GM23338 (cell line): ENCODE measurements at regions not wholly inside any gene's neighbourhood (a gene's known extent, or its start where the extent isn't known, plus 50 kb on each side); places are given as distances from the start of the nearest gene placed in this dataset.

ENCODE experiments used
- ATAC-seq: fragments of 200-7000 bp; cut with Tn5 transposase; 3 replicates; pipeline ENCODE4 v1.9.1; 2020
- DNase-seq: peaks from one replicate; pipeline ENCODE4 v3.0.0-alpha.2; 2015; ENCODE audit warnings: low spot score
- H2AFZ ChIP-seq: fragments of 200-600 bp; sonication (generic); 2 replicates; pipeline ENCODE4 v1.8.0; 2016; ENCODE audit warnings: antibody characterized with exemption, mild to moderate bottlenecking, moderate library complexity
- H3F3A ChIP-seq: fragments of 200-600 bp; sonication (generic); replicated peaks from 2 replicates; pipeline ENCODE4 v1.8.0; 2017; ENCODE audit warnings: antibody characterized with exemption, mixed run types, low read depth
- H3K27ac ChIP-seq: fragments of 200-600 bp; sonication (generic); 2 replicates; pipeline ENCODE4 v1.6.1; 2016; ENCODE audit warnings: low read depth
- H3K27me3 ChIP-seq: fragments of 200-600 bp; sonication (generic); 2 replicates; pipeline ENCODE4 v1.8.0; 2016; ENCODE audit warnings: mild to moderate bottlenecking, mixed run types, moderate library complexity; ENCODE audit not compliant: insufficient read depth
- H3K36me3 ChIP-seq: fragments of 200-600 bp; sonication (generic); 2 replicates; pipeline ENCODE4 v1.8.0; 2016; ENCODE audit warnings: mild to moderate bottlenecking; ENCODE audit not compliant: insufficient read depth
- H3K4me1 ChIP-seq: fragments of 200-600 bp; sonication (generic); 2 replicates; pipeline ENCODE4 v1.8.0; 2016; ENCODE audit warnings: mild to moderate bottlenecking, moderate library complexity; ENCODE audit not compliant: insufficient read depth
- H3K4me2 ChIP-seq: fragments of 200-600 bp; sonication (generic); 2 replicates; pipeline ENCODE4 v1.7.1; 2017; ENCODE audit warnings: mixed run types
- H3K4me3 ChIP-seq: fragments of 200-600 bp; sonication (generic); 2 replicates; pipeline ENCODE4 v1.6.1; 2016; ENCODE audit warnings: mixed run types
- H3K79me2 ChIP-seq: fragments of 200-600 bp; sonication (generic); replicated peaks from 2 replicates; pipeline ENCODE4 v1.8.0; 2017; ENCODE audit warnings: mild to moderate bottlenecking; ENCODE audit not compliant: insufficient read depth
- H3K9me2 ChIP-seq: fragments of 200-600 bp; sonication (generic); 2 replicates; pipeline ENCODE4 v1.8.0; 2017; ENCODE audit not compliant: insufficient read depth
- H4K20me1 ChIP-seq: fragments of 200-600 bp; sonication (generic); replicated peaks from 2 replicates; pipeline ENCODE4 v1.8.0; 2017; ENCODE audit warnings: mild to moderate bottlenecking; ENCODE audit not compliant: insufficient read depth
- H3K27ac Mint-ChIP-seq: 2 replicates; pipeline ENCODE4 v1.8.0; 2020; ENCODE audit warnings: inconsistent platforms, mild to moderate bottlenecking, moderate library complexity, mixed read lengths
- H3K27me3 Mint-ChIP-seq: 3 replicates; pipeline ENCODE4 v1.8.0; 2022; ENCODE audit warnings: low read depth, mild to moderate bottlenecking, moderate library complexity, mixed read lengths, inconsistent platforms; ENCODE audit not compliant: insufficient read depth, poor library complexity
- H3K36me3 Mint-ChIP-seq: 3 replicates; pipeline ENCODE4 v1.8.0; 2021; ENCODE audit warnings: low read depth, mild to moderate bottlenecking, inconsistent platforms, moderate library complexity, mixed read lengths
- H3K4me1 Mint-ChIP-seq: 3 replicates; pipeline ENCODE4 v1.8.0; 2020; ENCODE audit warnings: mild to moderate bottlenecking, inconsistent platforms, mixed read lengths
- H3K4me3 Mint-ChIP-seq: 3 replicates; pipeline ENCODE4 v1.8.0; 2021; ENCODE audit warnings: moderate library complexity, mild to moderate bottlenecking, inconsistent platforms, mixed read lengths
- H3K9me3 Mint-ChIP-seq: 3 replicates; pipeline ENCODE4 v1.8.0; 2020; ENCODE audit warnings: moderate library complexity, mild to moderate bottlenecking, inconsistent platforms, mixed read lengths
- CREB1 ChIP-seq: fragments of 250-450 bp; sonication (Bioruptor Pico); IDR thresholded peaks from 2 replicates; pipeline ENCODE4 v1.5.0; 2020; ENCODE audit warnings: low read depth, mild to moderate bottlenecking, moderate library complexity
- CTCF ChIP-seq, 2 experiments: fragments of 200-600 bp in 1 of 2; sonication (generic) in 1 of 2; conservative IDR thresholded peaks; 2 replicates each; pipeline versions ENCODE4 v1.5.1 to v1.6.1; 2016 to 2017; ENCODE audit warnings: antibody characterized with exemption in 2 of 2, low read depth in 2 of 2, mild to moderate bottlenecking in 2 of 2, moderate library complexity in 1 of 2
- EZH2 ChIP-seq: fragments of 200-600 bp; sonication (generic); IDR thresholded peaks from one replicate; pipeline ENCODE4 v1.8.0; 2017; ENCODE audit warnings: antibody characterized with exemption, mild to moderate bottlenecking, low read depth; ENCODE audit not compliant: unreplicated experiment
- EZH2phosphoT487 ChIP-seq: fragments of 200-600 bp; sonication (generic); IDR thresholded peaks from one replicate; pipeline ENCODE4 v1.8.1; 2018; ENCODE audit warnings: antibody characterized with exemption; ENCODE audit not compliant: unreplicated experiment
- JUNB ChIP-seq: IDR thresholded peaks from one replicate; pipeline ENCODE4 v1.6.1; 2016; ENCODE audit warnings: antibody characterized with exemption; ENCODE audit not compliant: unreplicated experiment
- NANOG ChIP-seq: IDR thresholded peaks from 2 replicates; pipeline ENCODE4 v1.6.1; 2016; ENCODE audit warnings: antibody characterized with exemption, borderline replicate concordance
- POLR2AphosphoS5 ChIP-seq: IDR thresholded peaks from 2 replicates; pipeline ENCODE4 v1.6.1; 2016; ENCODE audit warnings: antibody characterized with exemption, low read depth
- STAT1 ChIP-seq: IDR thresholded peaks from one replicate; pipeline ENCODE4 v1.6.1; 2016; ENCODE audit warnings: antibody characterized with exemption; ENCODE audit not compliant: unreplicated experiment
- ZNF114 ChIP-seq: fragments of 250-450 bp; sonication (Bioruptor Pico); IDR thresholded peaks from 2 replicates; pipeline ENCODE4 v1.5.0; 2020; ENCODE audit warnings: mild to moderate bottlenecking, moderate library complexity
- ZNF331 ChIP-seq: fragments of 250-450 bp; sonication (Bioruptor Pico); IDR thresholded peaks from 2 replicates; pipeline ENCODE4 v1.5.0; 2020; ENCODE audit warnings: low read depth, mild to moderate bottlenecking, moderate library complexity
- ZNF462 ChIP-seq: fragments of 250-450 bp; sonication (Bioruptor Pico); IDR thresholded peaks from 2 replicates; pipeline ENCODE4 v1.5.0; 2020; ENCODE audit warnings: mild to moderate bottlenecking, moderate library complexity
- TF ChIP-seq, protein P1 (sequence below): IDR thresholded peaks from one replicate; pipeline ENCODE4 v1.6.1; 2018; ENCODE audit warnings: antibody characterized with exemption; ENCODE audit not compliant: unreplicated experiment
- TF ChIP-seq, protein P2 (sequence below): IDR thresholded peaks from 2 replicates; pipeline ENCODE4 v1.6.1; 2016; ENCODE audit warnings: antibody characterized with exemption

- Mint-ChIP-seq H3K36me3 (peaks cover 37% of the 10 kb centered on the region), H3K4me3 (no peak overlapping the region), H3K27ac (no peak overlapping the region), H3K9me3 (peaks cover 16% of the 10 kb centered on the region; the same call in 2 of the 3 replicates), H3K27me3 (peaks cover 2% of the 10 kb centered on the region), H3K4me1 (peaks cover 26% of the 10 kb centered on the region)
- Histone ChIP-seq H3F3A (no peaks in the 10 kb centered on the region), H3K4me2 (no peak overlapping the region), H4K20me1 (no peaks in the 10 kb centered on the region), H2AFZ (no peak overlapping the region), H3K36me3 (no peaks in the 10 kb centered on the region), H3K27ac (no peak overlapping the region), H3K27me3 (no peaks in the 10 kb centered on the region), H3K79me2 (peaks cover 27% of the 10 kb centered on the region), H3K4me3 (no peak overlapping the region), H3K4me1 (peaks cover 16% of the 10 kb centered on the region), H3K9me2 (peaks cover 8% of the 10 kb centered on the region; the same call in 1 of the 2 replicates)
- DNase-seq: no peak
- peak; percentile 30; the same call in 2 of the 3 replicates for ATAC-seq
- TF ChIP-seq ZNF331 (CRISPR knock-in tag): no peak
- TF ChIP-seq, protein P1, sequence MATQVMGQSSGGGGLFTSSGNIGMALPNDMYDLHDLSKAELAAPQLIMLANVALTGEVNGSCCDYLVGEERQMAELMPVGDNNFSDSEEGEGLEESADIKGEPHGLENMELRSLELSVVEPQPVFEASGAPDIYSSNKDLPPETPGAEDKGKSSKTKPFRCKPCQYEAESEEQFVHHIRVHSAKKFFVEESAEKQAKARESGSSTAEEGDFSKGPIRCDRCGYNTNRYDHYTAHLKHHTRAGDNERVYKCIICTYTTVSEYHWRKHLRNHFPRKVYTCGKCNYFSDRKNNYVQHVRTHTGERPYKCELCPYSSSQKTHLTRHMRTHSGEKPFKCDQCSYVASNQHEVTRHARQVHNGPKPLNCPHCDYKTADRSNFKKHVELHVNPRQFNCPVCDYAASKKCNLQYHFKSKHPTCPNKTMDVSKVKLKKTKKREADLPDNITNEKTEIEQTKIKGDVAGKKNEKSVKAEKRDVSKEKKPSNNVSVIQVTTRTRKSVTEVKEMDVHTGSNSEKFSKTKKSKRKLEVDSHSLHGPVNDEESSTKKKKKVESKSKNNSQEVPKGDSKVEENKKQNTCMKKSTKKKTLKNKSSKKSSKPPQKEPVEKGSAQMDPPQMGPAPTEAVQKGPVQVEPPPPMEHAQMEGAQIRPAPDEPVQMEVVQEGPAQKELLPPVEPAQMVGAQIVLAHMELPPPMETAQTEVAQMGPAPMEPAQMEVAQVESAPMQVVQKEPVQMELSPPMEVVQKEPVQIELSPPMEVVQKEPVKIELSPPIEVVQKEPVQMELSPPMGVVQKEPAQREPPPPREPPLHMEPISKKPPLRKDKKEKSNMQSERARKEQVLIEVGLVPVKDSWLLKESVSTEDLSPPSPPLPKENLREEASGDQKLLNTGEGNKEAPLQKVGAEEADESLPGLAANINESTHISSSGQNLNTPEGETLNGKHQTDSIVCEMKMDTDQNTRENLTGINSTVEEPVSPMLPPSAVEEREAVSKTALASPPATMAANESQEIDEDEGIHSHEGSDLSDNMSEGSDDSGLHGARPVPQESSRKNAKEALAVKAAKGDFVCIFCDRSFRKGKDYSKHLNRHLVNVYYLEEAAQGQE: no peak
- TF ChIP-seq ZNF114 (CRISPR knock-in tag): no peak
- no peak for TF ChIP-seq STAT1
- TF ChIP-seq POLR2AphosphoS5: no peak
- TF ChIP-seq JUNB: no peak
- TF ChIP-seq, protein P2, sequence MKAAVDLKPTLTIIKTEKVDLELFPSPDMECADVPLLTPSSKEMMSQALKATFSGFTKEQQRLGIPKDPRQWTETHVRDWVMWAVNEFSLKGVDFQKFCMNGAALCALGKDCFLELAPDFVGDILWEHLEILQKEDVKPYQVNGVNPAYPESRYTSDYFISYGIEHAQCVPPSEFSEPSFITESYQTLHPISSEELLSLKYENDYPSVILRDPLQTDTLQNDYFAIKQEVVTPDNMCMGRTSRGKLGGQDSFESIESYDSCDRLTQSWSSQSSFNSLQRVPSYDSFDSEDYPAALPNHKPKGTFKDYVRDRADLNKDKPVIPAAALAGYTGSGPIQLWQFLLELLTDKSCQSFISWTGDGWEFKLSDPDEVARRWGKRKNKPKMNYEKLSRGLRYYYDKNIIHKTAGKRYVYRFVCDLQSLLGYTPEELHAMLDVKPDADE: no peak
- TF ChIP-seq ZNF462 (CRISPR knock-in tag): no peak
- no peak for TF ChIP-seq EZH2phosphoT487
- TF ChIP-seq NANOG: no peak
- TF ChIP-seq CTCF (conservative IDR thresholded peaks at IDR 0.05; ENCODE audit: low read depth in 2 of 2): no peak
- no peak for TF ChIP-seq CREB1 (CRISPR knock-in tag)
- TF ChIP-seq EZH2: no peak
These were observed 79.9 kb upstream of the CADPS start for GRCh38 chr3:62955126-62955525.
